Colonic mucosa (tissue), 4 donors: ENCODE measurements at regions not wholly inside any gene's neighbourhood (a gene's known extent, or its start where the extent isn't known, plus 50 kb on each side); places are given as distances from the start of the nearest gene placed in this dataset.
A peak's percentile ranks its signal among the peaks of the same experiment; 100 is the strongest.

Experiments used
- DNase-seq: peaks from one replicate; pipeline ENCODE4 v3.0.0-alpha.2; 2020
- H3K27ac ChIP-seq: fragments of 200-600 bp; one replicate; pipeline ENCODE4 v1.8.0; 2021
- H3K27me3 ChIP-seq: fragments of 200-600 bp; one replicate; pipeline ENCODE4 v1.8.0; 2021
- H3K36me3 ChIP-seq: fragments of 200-600 bp; one replicate; pipeline ENCODE4 v1.8.0; 2021
- H3K4me1 ChIP-seq: fragments of 200-600 bp; one replicate; pipeline ENCODE4 v1.8.0; 2021; ENCODE audit warnings: mild to moderate bottlenecking
- H3K4me3 ChIP-seq: fragments of 200-600 bp; one replicate; pipeline ENCODE4 v1.8.0; 2021
- H3K9ac ChIP-seq, 2 donors: one replicate each; pipeline ENCODE4 v1.7.0; 2013; ENCODE audit warnings: control low read depth in 2 of 2, low read depth in 2 of 2, low read length in 2 of 2
- H3K9me3 ChIP-seq: fragments of 200-600 bp; one replicate; pipeline ENCODE4 v1.8.0; 2021
- CTCF ChIP-seq: fragments of 200-600 bp; IDR thresholded peaks from one replicate; pipeline ENCODE4 v1.8.0; 2022; ENCODE audit warnings: antibody characterized with exemption, mild to moderate bottlenecking
- intact Hi-C: fragments of 100-400 bp; cut with DNase I; formaldehyde crosslinking; loops from one replicate; pipeline ENCODE4 v1.14.1; 2022
- donor health status: healthy.
- donor health status: DM: no; HTN: no; CAD: no.
- donor health status: DM: no; HTN: no; CAD: no.

- no peak overlapping the region for H3K9ac ChIP-seq
- DNase-seq, result no peak
- intact Hi-C loops, result no loop called here
These were observed 72.3 kb upstream of the STEAP1B start for GRCh38 chr7:22572292-22572691.

GRCh38 chr7:22571766-22572165 is 71.8 kb upstream of the STEAP1B start:
- H3K27me3 ChIP-seq, result no peaks in the 10 kb centered on the region
- H3K4me1 ChIP-seq, result no peaks in the 10 kb centered on the region
- no peak overlapping the region for H3K27ac ChIP-seq
- intact Hi-C loops, result no loop called here
- DNase-seq, result no peak
- H3K4me3 ChIP-seq, result no peak overlapping the region
- H3K36me3 ChIP-seq, result no peaks in the 10 kb centered on the region
- no peaks in the 10 kb centered on the region for H3K9me3 ChIP-seq
- no peak overlapping the region for H3K9ac ChIP-seq
- TF ChIP-seq CTCF, result no peak

More at GRCh38 chr7:22572292-22572691, 72.3 kb upstream of the STEAP1B start:
- Histone ChIP-seq H3K27ac (no peak overlapping the region), H3K4me3 (no peak overlapping the region), H3K36me3 (no peaks in the 10 kb centered on the region), H3K4me1 (no peaks in the 10 kb centered on the region), H3K27me3 (no peaks in the 10 kb centered on the region), H3K9me3 (no peaks in the 10 kb centered on the region)
- no peak for TF ChIP-seq CTCF

GRCh38 chr7:22569586-22570321 is 69.8 kb upstream of the STEAP1B start:
- no peak overlapping the region for H3K9ac ChIP-seq
- no peaks in the 10 kb centered on the region for H3K27me3 ChIP-seq
- intact Hi-C loops, result no loop called here
- TF ChIP-seq CTCF, result no peak
- H3K27ac ChIP-seq, result no peak overlapping the region
- no peak for DNase-seq
- H3K4me1 ChIP-seq, result peaks cover 7% of the 10 kb centered on the region
- no peaks in the 10 kb centered on the region for H3K9me3 ChIP-seq
- H3K36me3 ChIP-seq, result no peaks in the 10 kb centered on the region
- no peak overlapping the region for H3K4me3 ChIP-seq

- Histone ChIP-seq H3K9ac (no peak overlapping the region), H3K36me3 (no peaks in the 10 kb centered on the region), H3K4me1 (peaks cover 7% of the 10 kb centered on the region), H3K27me3 (no peaks in the 10 kb centered on the region), H3K4me3 (no peak overlapping the region), H3K9me3 (no peaks in the 10 kb centered on the region), H3K27ac (no peak overlapping the region)
- DNase-seq, result no peak
- intact Hi-C loops, result no loop called here
- no peak for TF ChIP-seq CTCF
These were observed 66.6 kb upstream of the STEAP1B start for GRCh38 chr7:22566592-22566991.

- Histone ChIP-seq H3K9ac (no peak overlapping the region), H3K4me1 (peaks cover 7% of the 10 kb centered on the region), H3K27ac (no peak overlapping the region)
These were observed 66.2 kb upstream of the STEAP1B start for GRCh38 chr7:22566176-22566575.

More at GRCh38 chr7:22566176-22566575, 66.2 kb upstream of the STEAP1B start:
- intact Hi-C loops, result no loop called here
- Histone ChIP-seq H3K4me3 (no peak overlapping the region), H3K9me3 (no peaks in the 10 kb centered on the region), H3K36me3 (no peaks in the 10 kb centered on the region), H3K27me3 (no peaks in the 10 kb centered on the region)
- DNase-seq, result peak; percentile 29
- no peak for TF ChIP-seq CTCF
